NT2/D1 (cell line): ENCODE measurements at regions not wholly inside any gene's neighbourhood (a gene's known extent, or its start where the extent isn't known, plus 50 kb on each side); places are given as distances from the start of the nearest gene placed in this dataset.
"Not testable (repeated sequence)": the region's sequence is repeated elsewhere in the genome, so short reads cannot be mapped to it uniquely, and the experiment has no call there.

ENCODE experiments used
- DNase-seq: peaks from one replicate; pipeline ENCODE4 v3.0.0-alpha.2; 2011; ENCODE audit warnings: low read depth, low spot score
- H3K27me3 ChIP-seq: 2 replicates; pipeline ENCODE4 v1.6.0; 2011; ENCODE audit warnings: mild to moderate bottlenecking; ENCODE audit not compliant: insufficient read length, insufficient read depth
- H3K36me3 ChIP-seq: 2 replicates; pipeline ENCODE4 v1.6.1; 2011; ENCODE audit warnings: mild to moderate bottlenecking, low read length, mixed read lengths; ENCODE audit not compliant: insufficient read depth, insufficient read length
- H3K4me1 ChIP-seq: 2 replicates; pipeline ENCODE4 v1.5.1; 2011; ENCODE audit not compliant: insufficient read depth, insufficient read length
- H3K4me3 ChIP-seq: 2 replicates; pipeline ENCODE4 v1.5.1; 2011; ENCODE audit warnings: low read depth; ENCODE audit not compliant: insufficient read length
- H3K9ac ChIP-seq: 2 replicates; pipeline ENCODE4 v1.6.0; 2011; ENCODE audit warnings: low read depth; ENCODE audit not compliant: insufficient read length
- H3K9me3 ChIP-seq: 2 replicates; pipeline ENCODE4 v1.5.1; 2011; ENCODE audit warnings: mild to moderate bottlenecking, low read length; ENCODE audit not compliant: insufficient read depth
- SUZ12 ChIP-seq: IDR thresholded peaks from 2 replicates; pipeline ENCODE4 v1.6.1; 2011; ENCODE audit not compliant: insufficient read length, insufficient read depth; ENCODE audit errors: extremely low read depth
- YY1 ChIP-seq: IDR thresholded peaks from 2 replicates; pipeline ENCODE4 v1.6.1; 2011; ENCODE audit not compliant: insufficient read length, insufficient read depth
- ZNF274 ChIP-seq: IDR thresholded peaks from 2 replicates; pipeline ENCODE4 v1.6.1; 2011; ENCODE audit warnings: mild to moderate bottlenecking, low read depth, low read length

GRCh38 chr17:20703781-20704180 is 124.3 kb downstream of the CDRT15L2 start:
- DNase-seq: no peak
- TF ChIP-seq SUZ12 (no peak), ZNF274 (no peak), YY1 (no peak)
- Histone ChIP-seq H3K4me3 (no peak overlapping the region), H3K9me3 (peaks cover 10% of the 10 kb centered on the region; the same call in 1 of the 2 replicates), H3K36me3 (no peaks in the 10 kb centered on the region), H3K9ac (no peak overlapping the region), H3K27me3 (no peaks in the 10 kb centered on the region), H3K4me1 (no peaks in the 10 kb centered on the region)

- not testable (repeated sequence) for H3K4me1 ChIP-seq, H3K9ac ChIP-seq, DNase-seq, H3K4me3 ChIP-seq, H3K36me3 ChIP-seq, H3K9me3 ChIP-seq, H3K27me3 ChIP-seq
These were observed 125.7 kb downstream of the CDRT15L2 start for GRCh38 chr17:20705186-20705585.

DNA sequence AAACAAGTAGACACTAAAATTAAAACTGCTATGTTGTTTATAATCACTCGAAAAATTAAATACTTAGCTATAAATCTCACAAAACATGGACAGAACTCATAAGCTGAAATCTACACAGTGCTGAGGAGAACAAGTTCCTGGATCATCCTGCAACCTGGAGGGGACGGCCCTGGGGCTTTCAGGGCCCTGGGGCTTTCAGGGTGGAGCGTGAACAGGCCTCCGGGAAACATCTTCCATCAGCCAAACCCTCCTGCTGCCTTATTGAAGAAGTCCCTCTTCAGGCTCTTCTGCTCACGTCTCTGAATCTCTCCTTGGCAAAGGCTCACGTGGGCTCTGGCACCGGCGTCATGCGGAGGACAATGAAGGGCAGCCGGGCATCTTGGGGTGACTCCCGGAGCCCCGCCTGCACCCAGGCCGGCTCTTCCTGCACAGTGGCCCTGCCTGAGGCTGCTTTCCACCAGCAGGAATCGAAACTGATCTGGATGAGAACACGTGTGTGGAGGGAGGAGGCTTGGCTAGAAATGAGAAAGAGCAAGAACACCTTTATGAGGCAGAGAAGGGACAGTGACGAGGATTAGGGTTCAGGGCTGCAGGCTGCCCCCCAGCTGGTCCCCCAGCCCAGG is 127.3 kb downstream of the CDRT15L2 start:
- no peaks in the 10 kb centered on the region for H3K4me1 ChIP-seq
- no peak for DNase-seq
- no peak overlapping the region for H3K9ac ChIP-seq
- no peak overlapping the region for H3K4me3 ChIP-seq
- peaks cover 10% of the 10 kb centered on the region; the same call in 1 of the 2 replicates for H3K9me3 ChIP-seq
- TF ChIP-seq ZNF274 (no peak), YY1 (no peak), SUZ12 (no peak)
- H3K27me3 ChIP-seq: no peaks in the 10 kb centered on the region
- no peaks in the 10 kb centered on the region for H3K36me3 ChIP-seq

- H3K4me1 ChIP-seq, H3K36me3 ChIP-seq, H3K9ac ChIP-seq, H3K9me3 ChIP-seq, H3K4me3 ChIP-seq, H3K27me3 ChIP-seq, DNase-seq: not testable (repeated sequence)
These were observed 129.3 kb downstream of the CDRT15L2 start for GRCh38 chr17:20708821-20709220.

DNA sequence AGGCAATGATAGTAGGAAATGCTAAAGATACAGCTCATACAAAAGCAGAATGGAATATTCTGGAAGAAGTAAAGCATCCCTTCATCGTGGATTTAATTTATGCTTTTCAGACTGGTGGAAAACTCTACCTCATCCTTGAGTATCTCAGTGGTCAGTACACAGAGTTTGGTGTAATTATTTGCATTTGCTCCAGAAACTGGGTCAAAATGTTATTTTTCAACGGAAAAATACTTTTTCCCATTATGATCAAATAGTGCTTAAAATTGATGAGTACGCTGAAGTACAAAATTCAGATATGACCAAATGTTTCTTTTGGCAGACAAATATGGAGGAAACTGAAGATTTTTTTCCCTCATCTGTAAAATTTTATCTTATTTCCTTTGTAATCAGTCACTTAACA is 137.0 kb downstream of the CDRT15L2 start:
- H3K9me3 ChIP-seq, H3K27me3 ChIP-seq, H3K9ac ChIP-seq, H3K4me3 ChIP-seq, H3K36me3 ChIP-seq, H3K4me1 ChIP-seq, DNase-seq: not testable (repeated sequence)

DNA sequence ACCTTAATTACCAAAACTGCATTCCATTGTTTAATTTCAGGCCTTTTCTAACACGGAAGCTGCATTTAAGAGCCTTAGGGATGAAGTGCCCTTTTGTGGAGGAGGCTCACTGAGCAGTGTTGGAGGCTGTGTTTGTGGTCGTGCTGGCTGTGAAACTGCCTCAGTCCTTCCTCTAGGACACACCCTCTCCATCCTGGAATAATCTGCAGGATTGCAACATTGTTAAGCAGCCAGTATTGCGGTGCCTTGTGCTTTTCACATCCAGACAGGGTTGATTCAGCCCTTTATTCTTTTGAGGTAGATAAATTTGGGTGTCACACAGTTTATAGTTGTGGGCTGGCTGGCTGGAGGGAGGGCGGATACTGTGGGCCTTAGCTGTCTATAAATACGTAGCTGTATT is 141.6 kb downstream of the CDRT15L2 start:
- no peak overlapping the region for H3K4me3 ChIP-seq
- no peaks in the 10 kb centered on the region for H3K27me3 ChIP-seq
- no peak overlapping the region for H3K9ac ChIP-seq

DNA sequence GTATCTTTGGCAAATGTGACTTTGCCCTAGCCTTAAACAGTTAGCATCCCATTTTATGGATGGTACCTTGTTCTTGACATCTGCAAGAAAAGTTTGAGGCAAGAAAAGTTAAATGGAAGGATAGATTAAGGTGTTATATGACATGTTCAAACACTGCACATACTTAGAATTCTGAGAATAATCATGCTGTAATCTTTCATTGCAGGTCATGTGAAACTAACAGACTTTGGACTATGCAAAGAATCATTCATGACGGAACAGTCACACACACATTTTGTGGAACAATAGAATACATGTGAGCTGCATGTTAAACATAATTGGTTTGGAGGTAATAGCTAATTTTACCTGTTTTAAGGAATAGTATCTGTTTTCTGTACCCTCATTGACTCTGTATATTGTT is 144.9 kb downstream of the CDRT15L2 start:
- not testable (repeated sequence) for H3K9me3 ChIP-seq, H3K27me3 ChIP-seq, H3K4me3 ChIP-seq, H3K9ac ChIP-seq, H3K36me3 ChIP-seq, H3K4me1 ChIP-seq, DNase-seq

More for the DNA sequence above, 141.6 kb downstream of the CDRT15L2 start:
- no peak for DNase-seq
- TF ChIP-seq YY1 (no peak), ZNF274 (no peak), SUZ12 (no peak)
- no peaks in the 10 kb centered on the region for H3K4me1 ChIP-seq
- no peaks in the 10 kb centered on the region for H3K9me3 ChIP-seq
- no peaks in the 10 kb centered on the region for H3K36me3 ChIP-seq

DNA sequence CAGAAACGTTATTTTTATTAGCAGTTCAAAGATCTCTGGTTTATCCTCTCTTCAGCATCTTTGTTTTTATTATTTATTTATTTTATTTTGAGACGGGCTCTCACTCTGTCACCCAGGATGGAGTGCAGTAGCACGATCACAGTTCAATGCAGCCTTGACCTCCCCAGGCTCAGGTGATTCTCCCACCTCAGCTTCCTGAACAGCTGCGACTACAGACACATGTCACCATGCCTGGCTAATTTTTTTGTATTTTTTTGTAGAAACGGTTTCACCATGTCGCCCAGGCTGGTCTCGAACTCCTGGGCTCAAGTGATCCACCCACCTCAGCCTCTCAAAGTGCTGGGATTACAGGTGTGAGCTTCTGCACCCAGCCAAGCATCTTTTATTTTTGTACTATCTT is 147.7 kb downstream of the CDRT15L2 start:
- not testable (repeated sequence) for H3K9ac ChIP-seq, DNase-seq, H3K36me3 ChIP-seq, H3K9me3 ChIP-seq, H3K4me3 ChIP-seq, H3K27me3 ChIP-seq, H3K4me1 ChIP-seq
